ENCODE measurements at regions not wholly inside any gene's neighbourhood (a gene's known extent, or its start where the extent isn't known, plus 50 kb on each side); places are given as distances from the start of the nearest gene placed in this dataset.

GRCh38 chr2:236944561-236944960 lies 141.1 kb upstream of the COPS8 start:
- TF ChIP-seq POLR2A (IDR thresholded peaks at IDR 0.05), result no peak
- TF ChIP-seq, protein P1, sequence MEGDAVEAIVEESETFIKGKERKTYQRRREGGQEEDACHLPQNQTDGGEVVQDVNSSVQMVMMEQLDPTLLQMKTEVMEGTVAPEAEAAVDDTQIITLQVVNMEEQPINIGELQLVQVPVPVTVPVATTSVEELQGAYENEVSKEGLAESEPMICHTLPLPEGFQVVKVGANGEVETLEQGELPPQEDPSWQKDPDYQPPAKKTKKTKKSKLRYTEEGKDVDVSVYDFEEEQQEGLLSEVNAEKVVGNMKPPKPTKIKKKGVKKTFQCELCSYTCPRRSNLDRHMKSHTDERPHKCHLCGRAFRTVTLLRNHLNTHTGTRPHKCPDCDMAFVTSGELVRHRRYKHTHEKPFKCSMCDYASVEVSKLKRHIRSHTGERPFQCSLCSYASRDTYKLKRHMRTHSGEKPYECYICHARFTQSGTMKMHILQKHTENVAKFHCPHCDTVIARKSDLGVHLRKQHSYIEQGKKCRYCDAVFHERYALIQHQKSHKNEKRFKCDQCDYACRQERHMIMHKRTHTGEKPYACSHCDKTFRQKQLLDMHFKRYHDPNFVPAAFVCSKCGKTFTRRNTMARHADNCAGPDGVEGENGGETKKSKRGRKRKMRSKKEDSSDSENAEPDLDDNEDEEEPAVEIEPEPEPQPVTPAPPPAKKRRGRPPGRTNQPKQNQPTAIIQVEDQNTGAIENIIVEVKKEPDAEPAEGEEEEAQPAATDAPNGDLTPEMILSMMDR (IDR thresholded peaks at IDR 0.05), result no peak
